Esophagus squamous epithelium (tissue), 4 donors: ENCODE measurements at regions not wholly inside any gene's neighbourhood (a gene's known extent, or its start where the extent isn't known, plus 50 kb on each side); places are given as distances from the start of the nearest gene placed in this dataset.

Source experiments
- CTCF ChIP-seq, 6 experiments: fragments of 450-650 bp in 4 of 6; fragments of 200-600 bp in 2 of 6; sonication (generic) in 2 of 6; IDR thresholded peaks; one replicate each; pipeline ENCODE4 v1.5.1; 2016 to 2019; ENCODE audit warnings: antibody characterized with exemption in 6 of 6, mild to moderate bottlenecking in 4 of 6, moderate library complexity in 4 of 6
- POLR2A ChIP-seq, 4 donors: fragments of 450-650 bp; IDR thresholded peaks; one replicate each; pipeline ENCODE4 v1.6.1; 2017; ENCODE audit warnings: antibody characterized with exemption in 4 of 4, mild to moderate bottlenecking in 4 of 4, moderate library complexity in 3 of 4

DNA sequence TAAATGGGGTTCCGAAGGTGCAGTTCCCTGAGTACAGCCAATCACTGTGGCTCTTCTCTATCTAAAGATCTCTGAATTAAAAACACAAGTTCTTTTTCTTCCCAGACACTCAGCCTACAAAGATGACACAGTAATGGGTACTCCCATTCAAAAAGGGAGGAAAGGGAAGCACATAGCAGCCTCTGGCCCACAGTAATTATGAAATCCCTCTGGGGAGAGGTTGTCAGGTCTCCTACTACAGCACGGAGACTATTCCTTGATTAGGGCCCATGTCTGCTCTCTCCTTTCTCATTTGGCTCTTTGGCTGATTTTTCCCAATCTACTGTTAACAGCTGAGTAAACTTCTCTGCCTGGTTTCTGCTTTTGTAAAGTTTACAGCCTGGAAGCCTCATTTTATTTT lies 62.0 kb upstream of the RANBP3L start:
- TF ChIP-seq CTCF (IDR thresholded peaks at IDR 0.05) (no peak), POLR2A (IDR thresholded peaks at IDR 0.05) (no peak)
